ENCODE measurements at regions not wholly inside any gene's neighbourhood (a gene's known extent, or its start where the extent isn't known, plus 50 kb on each side); places are given as distances from the start of the nearest gene placed in this dataset.
"Not testable (repeated sequence)": the region's sequence is repeated elsewhere in the genome, so short reads cannot be mapped to it uniquely, and the experiment has no call there.

GRCh38 chr5:173675287-173675996, 59.0 kb upstream of the BOD1 start:
- H3K9ac ChIP-seq (ENCODE audit: low read depth, low read length) = no peak overlapping the region
- H3K27me3 ChIP-seq (ENCODE audit: insufficient read depth, low read length) = no peaks in the 10 kb centered on the region
- no peak overlapping the region for H3K4me3 ChIP-seq (ENCODE audit: low read length)
- H3K27ac ChIP-seq (ENCODE audit: low read length) = no peak overlapping the region
- H3K36me3 ChIP-seq (ENCODE audit: insufficient read depth, low read depth, low read length) = no peaks in the 10 kb centered on the region
- peaks cover 8% of the 10 kb centered on the region; the same call in 1 of the 2 replicates for H3K4me1 ChIP-seq (ENCODE audit: insufficient read depth, low read length)
- H3K9me3 ChIP-seq (ENCODE audit: insufficient read depth, low read depth, low read length) = peaks cover 6% of the 10 kb centered on the region

- Histone ChIP-seq H3K4me1 (ENCODE audit: insufficient read depth, low read length) (peaks cover 1% of the 10 kb centered on the region; the same call in 1 of the 2 replicates), H3K27ac (ENCODE audit: low read length) (no peak overlapping the region), H3K27me3 (ENCODE audit: insufficient read depth, low read length) (no peaks in the 10 kb centered on the region), H3K4me3 (ENCODE audit: low read length) (no peak overlapping the region), H3K36me3 (ENCODE audit: insufficient read depth, low read depth, low read length) (no peaks in the 10 kb centered on the region), H3K9ac (ENCODE audit: low read depth, low read length) (no peak overlapping the region), H3K9me3 (ENCODE audit: insufficient read depth, low read depth, low read length) (peaks cover 6% of the 10 kb centered on the region)
These were observed 59.9 kb upstream of the BOD1 start for GRCh38 chr5:173676375-173676774.

- no peak overlapping the region for H3K4me3 ChIP-seq (ENCODE audit: low read length)
- no peak overlapping the region for H3K27ac ChIP-seq (ENCODE audit: low read length)
- no peak overlapping the region for H3K9ac ChIP-seq (ENCODE audit: low read depth, low read length)
- H3K9me3 ChIP-seq (ENCODE audit: insufficient read depth, low read depth, low read length) = peaks cover 6% of the 10 kb centered on the region
- H3K27me3 ChIP-seq (ENCODE audit: insufficient read depth, low read length) = no peaks in the 10 kb centered on the region
- H3K36me3 ChIP-seq (ENCODE audit: insufficient read depth, low read depth, low read length) = no peaks in the 10 kb centered on the region
- no peaks in the 10 kb centered on the region for H3K4me1 ChIP-seq (ENCODE audit: insufficient read depth, low read length)
These were observed 60.7 kb upstream of the BOD1 start for GRCh38 chr5:173677125-173677672.

GRCh38 chr5:173679909-173680630, 63.6 kb upstream of the BOD1 start:
- Histone ChIP-seq H3K27me3 (ENCODE audit: insufficient read depth, low read length) (no peaks in the 10 kb centered on the region), H3K4me3 (ENCODE audit: low read length) (no peak overlapping the region), H3K27ac (ENCODE audit: low read length) (no peak overlapping the region), H3K9me3 (ENCODE audit: insufficient read depth, low read depth, low read length) (peaks cover 3% of the 10 kb centered on the region), H3K4me1 (ENCODE audit: insufficient read depth, low read length) (no peaks in the 10 kb centered on the region), H3K36me3 (ENCODE audit: insufficient read depth, low read depth, low read length) (no peaks in the 10 kb centered on the region), H3K9ac (ENCODE audit: low read depth, low read length) (no peak overlapping the region)

GRCh38 chr5:173680660-173681242, 64.3 kb upstream of the BOD1 start:
- H3K4me1 ChIP-seq (ENCODE audit: insufficient read depth, low read length) = no peaks in the 10 kb centered on the region
- no peaks in the 10 kb centered on the region; the same call in none of the 2 replicates for H3K9me3 ChIP-seq (ENCODE audit: insufficient read depth, low read depth, low read length)
- H3K27me3 ChIP-seq (ENCODE audit: insufficient read depth, low read length) = no peaks in the 10 kb centered on the region
- no peaks in the 10 kb centered on the region for H3K36me3 ChIP-seq (ENCODE audit: insufficient read depth, low read depth, low read length)
- H3K4me3 ChIP-seq (ENCODE audit: low read length) = no peak overlapping the region
- H3K27ac ChIP-seq (ENCODE audit: low read length) = no peak overlapping the region
- H3K9ac ChIP-seq (ENCODE audit: low read depth, low read length) = no peak overlapping the region

- H3K27me3 ChIP-seq (ENCODE audit: insufficient read depth, low read length) = no peaks in the 10 kb centered on the region
- H3K4me1 ChIP-seq (ENCODE audit: insufficient read depth, low read length) = no peaks in the 10 kb centered on the region
- H3K9ac ChIP-seq (ENCODE audit: low read depth, low read length) = no peak overlapping the region
- H3K9me3 ChIP-seq (ENCODE audit: insufficient read depth, low read depth, low read length) = no peaks in the 10 kb centered on the region; the same call in none of the 2 replicates
- H3K27ac ChIP-seq (ENCODE audit: low read length) = no peak overlapping the region
- no peak overlapping the region for H3K4me3 ChIP-seq (ENCODE audit: low read length)
- no peaks in the 10 kb centered on the region for H3K36me3 ChIP-seq (ENCODE audit: insufficient read depth, low read depth, low read length)
These were observed 65.9 kb upstream of the BOD1 start for GRCh38 chr5:173682313-173682712.

GRCh38 chr5:173684535-173684934, 68.1 kb upstream of the BOD1 start:
- not testable (repeated sequence) for H3K4me1 ChIP-seq (ENCODE audit: insufficient read depth, low read length); H3K27me3 ChIP-seq (ENCODE audit: insufficient read depth, low read length); H3K9me3 ChIP-seq (ENCODE audit: insufficient read depth, low read depth, low read length); H3K4me3 ChIP-seq (ENCODE audit: low read length); H3K9ac ChIP-seq (ENCODE audit: low read depth, low read length); H3K27ac ChIP-seq (ENCODE audit: low read length); H3K36me3 ChIP-seq (ENCODE audit: insufficient read depth, low read depth, low read length)

GRCh38 chr5:173686950-173687349, 70.5 kb upstream of the BOD1 start:
- Histone ChIP-seq H3K4me1 (ENCODE audit: insufficient read depth, low read length) (peaks cover 16% of the 10 kb centered on the region; the same call in 1 of the 2 replicates), H3K9ac (ENCODE audit: low read depth, low read length) (no peak overlapping the region), H3K4me3 (ENCODE audit: low read length) (no peak overlapping the region), H3K27me3 (ENCODE audit: insufficient read depth, low read length) (no peaks in the 10 kb centered on the region), H3K9me3 (ENCODE audit: insufficient read depth, low read depth, low read length) (no peaks in the 10 kb centered on the region; the same call in 1 of the 2 replicates), H3K36me3 (ENCODE audit: insufficient read depth, low read depth, low read length) (no peaks in the 10 kb centered on the region), H3K27ac (ENCODE audit: low read length) (no peak overlapping the region)

GRCh38 chr5:173688703-173689102, 72.3 kb upstream of the BOD1 start:
- Histone ChIP-seq H3K36me3 (ENCODE audit: insufficient read depth, low read depth, low read length) (no peaks in the 10 kb centered on the region), H3K9me3 (ENCODE audit: insufficient read depth, low read depth, low read length) (no peaks in the 10 kb centered on the region; the same call in 1 of the 2 replicates), H3K4me1 (ENCODE audit: insufficient read depth, low read length) (peaks cover 16% of the 10 kb centered on the region; the same call in 1 of the 2 replicates), H3K4me3 (ENCODE audit: low read length) (no peak overlapping the region), H3K9ac (ENCODE audit: low read depth, low read length) (no peak overlapping the region), H3K27ac (ENCODE audit: low read length) (no peak overlapping the region), H3K27me3 (ENCODE audit: insufficient read depth, low read length) (no peaks in the 10 kb centered on the region)

- H3K27ac ChIP-seq (ENCODE audit: low read length) = no peak overlapping the region
- no peak overlapping the region for H3K9ac ChIP-seq (ENCODE audit: low read depth, low read length)
- H3K36me3 ChIP-seq (ENCODE audit: insufficient read depth, low read depth, low read length) = no peaks in the 10 kb centered on the region
- no peak overlapping the region for H3K4me3 ChIP-seq (ENCODE audit: low read length)
- peaks cover 16% of the 10 kb centered on the region; the same call in 1 of the 2 replicates for H3K4me1 ChIP-seq (ENCODE audit: insufficient read depth, low read length)
- H3K27me3 ChIP-seq (ENCODE audit: insufficient read depth, low read length) = no peaks in the 10 kb centered on the region
- no peaks in the 10 kb centered on the region; the same call in 1 of the 2 replicates for H3K9me3 ChIP-seq (ENCODE audit: insufficient read depth, low read depth, low read length)
These were observed 72.8 kb upstream of the BOD1 start for GRCh38 chr5:173689171-173689736.

GRCh38 chr5:173689737-173690360, 73.4 kb upstream of the BOD1 start:
- Histone ChIP-seq H3K9ac (ENCODE audit: low read depth, low read length) (no peak overlapping the region), H3K36me3 (ENCODE audit: insufficient read depth, low read depth, low read length) (no peaks in the 10 kb centered on the region), H3K4me1 (ENCODE audit: insufficient read depth, low read length) (peaks cover 16% of the 10 kb centered on the region; the same call in 1 of the 2 replicates), H3K4me3 (ENCODE audit: low read length) (no peak overlapping the region), H3K9me3 (ENCODE audit: insufficient read depth, low read depth, low read length) (no peaks in the 10 kb centered on the region; the same call in 1 of the 2 replicates), H3K27ac (ENCODE audit: low read length) (no peak overlapping the region), H3K27me3 (ENCODE audit: insufficient read depth, low read length) (no peaks in the 10 kb centered on the region)
